ENCODE measurements at regions not wholly inside any gene's neighbourhood (a gene's known extent, or its start where the extent isn't known, plus 50 kb on each side); places are given as distances from the start of the nearest gene placed in this dataset.
"Not testable (repeated sequence)": the region's sequence is repeated elsewhere in the genome, so short reads cannot be mapped to it uniquely, and the experiment has no call there.

DNA sequence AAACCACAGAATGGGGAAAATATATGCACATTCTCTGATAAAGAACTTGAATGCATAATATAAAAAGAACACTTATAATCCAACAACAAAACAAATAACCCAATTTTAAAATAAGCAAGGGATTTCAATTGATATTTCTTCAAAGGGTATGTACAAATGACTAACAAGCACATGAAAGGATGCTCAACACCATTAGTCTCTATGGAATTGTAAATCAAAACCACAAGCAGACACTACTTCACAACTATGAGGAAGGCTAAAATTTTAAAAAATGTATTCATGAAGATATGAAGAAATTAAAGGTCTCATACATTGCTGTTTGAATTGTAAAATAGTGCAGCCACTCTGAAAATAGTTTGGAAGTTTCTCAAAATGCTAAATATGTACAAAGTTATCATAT, 78.9 kb upstream of the GAS1 start:
- H3K9me3 Mint-ChIP-seq, result no peaks in the 10 kb centered on the region

DNA sequence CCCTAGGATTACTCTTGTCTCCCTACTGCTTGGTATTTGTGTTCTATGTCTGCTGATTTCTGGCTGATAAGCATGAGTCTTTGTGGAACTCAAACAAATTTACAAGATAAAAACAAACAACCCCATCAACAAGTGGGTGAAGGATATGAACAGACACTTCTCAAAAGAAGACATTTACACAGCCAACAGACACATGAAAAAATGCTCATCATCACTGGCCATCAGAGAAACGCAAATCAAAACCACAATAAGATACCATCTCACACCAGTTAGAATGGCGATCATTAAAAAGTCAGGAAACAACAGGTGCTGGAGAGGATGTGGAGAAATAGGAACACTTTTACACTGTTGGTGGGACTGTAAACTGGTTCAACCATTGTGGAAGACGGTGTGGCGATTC, 81.5 kb upstream of the GAS1 start:
- POLR2A ChIA-PET; H3K9me3 Mint-ChIP-seq; H3K4me3 Mint-ChIP-seq; H3K27me3 Mint-ChIP-seq; H3K36me3 Mint-ChIP-seq (ENCODE audit: low read depth); DNase-seq; CTCF ChIA-PET; H3K27ac Mint-ChIP-seq; H3K4me1 Mint-ChIP-seq: not testable (repeated sequence)

More for the DNA sequence above, 78.9 kb upstream of the GAS1 start:
- ChIA-PET POLR2A (no interaction called here), CTCF (no interaction called here)
- no peaks in the 10 kb centered on the region for H3K36me3 Mint-ChIP-seq (ENCODE audit: low read depth)
- no peaks in the 10 kb centered on the region for H3K27me3 Mint-ChIP-seq
- H3K27ac Mint-ChIP-seq, result no peak overlapping the region
- H3K4me1 Mint-ChIP-seq, result no peaks in the 10 kb centered on the region
- DNase-seq, result no peak
- H3K4me3 Mint-ChIP-seq, result no peak overlapping the region

- no peak for DNase-seq
- CTCF ChIA-PET, result no interaction called here
- H3K4me1 Mint-ChIP-seq, result no peaks in the 10 kb centered on the region
- no peaks in the 10 kb centered on the region for H3K36me3 Mint-ChIP-seq (ENCODE audit: low read depth)
- H3K27ac Mint-ChIP-seq, result no peak overlapping the region
- no peak overlapping the region for H3K4me3 Mint-ChIP-seq
- H3K9me3 Mint-ChIP-seq, result no peaks in the 10 kb centered on the region
- no peaks in the 10 kb centered on the region for H3K27me3 Mint-ChIP-seq
- POLR2A ChIA-PET, result no interaction called here
Observed at GRCh38 chr9:87029905-87030304, 82.6 kb upstream of the GAS1 start.

DNA sequence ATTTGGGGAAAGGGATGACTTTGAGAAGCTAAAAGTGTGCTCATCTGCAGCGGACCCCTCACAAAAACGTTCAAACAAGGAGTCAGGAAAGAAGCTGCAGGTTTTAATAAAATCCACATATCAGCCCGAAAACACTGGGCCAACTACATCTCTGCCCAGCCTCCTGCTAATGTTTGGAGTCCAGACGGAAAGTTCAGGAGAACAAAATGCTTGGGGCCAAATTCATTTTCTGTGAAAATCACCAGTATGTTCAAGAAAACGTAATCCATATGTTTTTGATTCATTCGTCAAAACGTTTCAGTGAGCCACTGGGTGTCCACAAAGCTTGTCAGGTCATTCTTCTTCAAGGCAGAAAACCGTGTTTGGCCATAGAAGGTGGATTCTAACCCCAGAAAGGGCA, 87.5 kb upstream of the GAS1 start:
- H3K27ac Mint-ChIP-seq, result no peak overlapping the region
- ChIA-PET CTCF (no interaction called here), POLR2A (no interaction called here)
- H3K27me3 Mint-ChIP-seq, result no peaks in the 10 kb centered on the region
- DNase-seq, result no peak
- no peaks in the 10 kb centered on the region for H3K36me3 Mint-ChIP-seq (ENCODE audit: low read depth)
- no peak overlapping the region for H3K4me3 Mint-ChIP-seq
- no peaks in the 10 kb centered on the region for H3K4me1 Mint-ChIP-seq
- H3K9me3 Mint-ChIP-seq, result no peaks in the 10 kb centered on the region

- no peak for DNase-seq
- no peak overlapping the region for H3K27ac Mint-ChIP-seq
- no peaks in the 10 kb centered on the region for H3K9me3 Mint-ChIP-seq
- ChIA-PET POLR2A (no interaction called here), CTCF (no interaction called here)
- H3K36me3 Mint-ChIP-seq (ENCODE audit: low read depth), result no peaks in the 10 kb centered on the region
- H3K4me3 Mint-ChIP-seq, result no peak overlapping the region
- no peaks in the 10 kb centered on the region for H3K27me3 Mint-ChIP-seq
- no peaks in the 10 kb centered on the region for H3K4me1 Mint-ChIP-seq
Observed at GRCh38 chr9:87035879-87036278, 88.6 kb upstream of the GAS1 start.

GRCh38 chr9:87036506-87036905, 89.2 kb upstream of the GAS1 start:
- CTCF ChIA-PET, result no interaction called here

GRCh38 chr9:87039809-87040392, 92.6 kb upstream of the GAS1 start:
- no peaks in the 10 kb centered on the region for H3K27me3 Mint-ChIP-seq
- H3K36me3 Mint-ChIP-seq (ENCODE audit: low read depth), result no peaks in the 10 kb centered on the region
- POLR2A ChIA-PET, result no interaction called here
- CTCF ChIA-PET, result no interaction called here
- H3K9me3 Mint-ChIP-seq, result no peaks in the 10 kb centered on the region
- H3K4me3 Mint-ChIP-seq, result no peak overlapping the region
- no peaks in the 10 kb centered on the region for H3K4me1 Mint-ChIP-seq
- no peak for DNase-seq
- no peak overlapping the region for H3K27ac Mint-ChIP-seq

More at GRCh38 chr9:87036506-87036905, 89.2 kb upstream of the GAS1 start:
- no peak overlapping the region for H3K27ac Mint-ChIP-seq
- no peaks in the 10 kb centered on the region for H3K4me1 Mint-ChIP-seq
- H3K27me3 Mint-ChIP-seq, result no peaks in the 10 kb centered on the region
- POLR2A ChIA-PET, result no interaction called here
- H3K9me3 Mint-ChIP-seq, result no peaks in the 10 kb centered on the region
- no peak overlapping the region for H3K4me3 Mint-ChIP-seq
- H3K36me3 Mint-ChIP-seq (ENCODE audit: low read depth), result no peaks in the 10 kb centered on the region
- no peak for DNase-seq

DNA sequence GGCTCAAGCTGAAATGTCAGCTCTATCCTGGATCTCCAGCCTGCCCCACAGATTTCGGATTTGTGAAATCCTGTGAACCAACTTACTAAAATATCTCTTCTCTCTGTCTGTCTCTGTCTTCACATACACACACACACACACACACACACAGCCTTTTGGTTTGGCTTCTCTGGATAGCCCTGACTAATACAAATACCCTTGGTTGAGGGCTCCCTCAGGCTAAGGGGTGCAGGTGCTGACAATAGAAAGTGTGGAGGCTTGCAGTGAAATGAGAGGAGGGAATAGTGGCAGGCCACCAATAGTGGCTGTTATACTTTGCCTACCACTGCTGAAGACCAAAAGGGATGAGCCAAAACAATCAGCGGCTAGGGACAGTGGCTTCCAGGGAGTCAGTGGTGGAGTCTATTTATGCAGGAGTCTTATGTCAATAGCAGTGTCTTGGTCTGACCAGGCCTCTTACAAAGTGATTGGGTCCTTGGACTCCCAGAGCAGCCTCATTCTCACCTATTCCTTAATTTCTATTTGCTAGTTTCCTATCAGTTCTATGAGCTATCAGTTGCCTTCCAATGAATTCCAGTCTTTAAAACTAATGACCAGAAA, 93.2 kb upstream of the GAS1 start:
- Mint-ChIP-seq H3K27me3 (no peaks in the 10 kb centered on the region), H3K4me3 (no peak overlapping the region), H3K27ac (no peak overlapping the region), H3K4me1 (no peaks in the 10 kb centered on the region), H3K9me3 (no peaks in the 10 kb centered on the region), H3K36me3 (ENCODE audit: low read depth) (no peaks in the 10 kb centered on the region)
- no peak for DNase-seq
- ChIA-PET CTCF (no interaction called here), POLR2A (no interaction called here)

DNA sequence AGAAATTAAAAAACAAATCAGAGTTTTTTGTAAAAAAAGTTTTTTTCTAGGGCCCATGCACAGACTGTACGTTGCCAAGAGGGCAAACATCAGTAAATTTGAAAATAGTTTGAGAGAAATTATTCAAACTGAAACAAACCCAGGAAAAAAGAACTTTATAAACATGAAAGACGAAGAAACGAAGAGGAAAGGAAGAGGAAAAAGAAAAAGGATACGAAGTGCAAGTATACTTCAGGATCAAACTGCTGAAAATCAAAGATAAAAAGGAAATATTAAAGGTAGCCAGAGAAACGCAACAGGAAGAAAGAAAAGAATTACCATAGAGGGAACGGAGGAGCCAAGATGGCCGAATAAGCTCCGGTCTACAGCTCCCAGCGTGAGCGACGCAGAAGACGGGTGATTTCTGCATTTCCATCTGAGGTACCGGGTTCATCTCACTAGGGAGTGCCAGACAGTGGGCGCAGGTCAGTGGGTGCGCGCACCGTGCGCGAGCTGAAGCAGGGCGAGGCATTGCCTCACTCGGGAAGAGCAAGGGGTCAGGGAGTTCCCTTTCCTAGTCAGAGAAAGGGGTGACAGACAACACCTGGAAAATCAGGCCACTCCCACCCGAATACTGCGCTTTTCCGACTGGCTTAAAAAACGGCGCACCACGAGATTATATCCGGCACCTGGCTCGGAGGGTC, 94.4 kb upstream of the GAS1 start:
- H3K27ac Mint-ChIP-seq; H3K36me3 Mint-ChIP-seq (ENCODE audit: low read depth); CTCF ChIA-PET; H3K4me1 Mint-ChIP-seq; H3K9me3 Mint-ChIP-seq; H3K27me3 Mint-ChIP-seq; DNase-seq; H3K4me3 Mint-ChIP-seq; POLR2A ChIA-PET: not testable (repeated sequence)

GRCh38 chr9:87049929-87050608, 102.8 kb upstream of the GAS1 start:
- H3K9me3 Mint-ChIP-seq; H3K36me3 Mint-ChIP-seq (ENCODE audit: low read depth); CTCF ChIA-PET; H3K4me3 Mint-ChIP-seq; H3K27ac Mint-ChIP-seq; H3K4me1 Mint-ChIP-seq; POLR2A ChIA-PET; H3K27me3 Mint-ChIP-seq; DNase-seq: not testable (repeated sequence)

DNA sequence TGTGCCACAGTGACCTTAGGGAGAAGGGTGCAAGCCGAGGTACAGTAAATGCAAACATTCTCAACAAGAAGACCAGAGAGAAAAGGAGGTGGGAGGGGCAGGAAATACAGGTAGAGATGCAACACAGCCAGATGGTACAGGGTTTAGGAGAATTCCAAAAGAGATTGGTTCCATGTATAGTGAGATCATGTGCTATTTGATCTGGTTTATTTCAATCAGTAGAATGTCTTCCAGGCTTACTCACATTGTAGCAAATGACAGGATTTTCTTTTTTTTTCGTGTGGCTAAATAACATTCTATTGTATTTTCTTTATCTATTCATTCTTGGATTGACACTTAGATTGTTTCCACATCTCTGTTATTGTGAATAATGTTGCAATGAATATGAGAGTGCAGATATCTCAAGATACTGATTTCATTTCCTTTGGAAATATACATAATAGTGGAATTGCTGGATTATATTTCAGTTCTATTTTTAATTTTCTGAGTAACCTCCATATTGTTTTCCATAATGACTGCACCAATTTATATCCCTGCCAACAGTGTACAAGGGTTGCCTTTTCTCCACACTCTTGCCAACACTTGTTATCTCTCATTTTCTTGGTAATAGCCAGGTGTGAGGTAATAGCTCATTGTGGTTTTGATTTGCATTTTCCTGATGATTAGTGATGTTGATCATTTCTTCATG, 107.8 kb upstream of the GAS1 start:
- no peaks in the 10 kb centered on the region for H3K27me3 Mint-ChIP-seq
- no peak overlapping the region for H3K4me3 Mint-ChIP-seq
- ChIA-PET CTCF (no interaction called here), POLR2A (no interaction called here)
- no peak for DNase-seq
- no peaks in the 10 kb centered on the region for H3K9me3 Mint-ChIP-seq
- no peaks in the 10 kb centered on the region for H3K4me1 Mint-ChIP-seq
- no peak overlapping the region for H3K27ac Mint-ChIP-seq
- H3K36me3 Mint-ChIP-seq (ENCODE audit: low read depth), result no peaks in the 10 kb centered on the region

DNA sequence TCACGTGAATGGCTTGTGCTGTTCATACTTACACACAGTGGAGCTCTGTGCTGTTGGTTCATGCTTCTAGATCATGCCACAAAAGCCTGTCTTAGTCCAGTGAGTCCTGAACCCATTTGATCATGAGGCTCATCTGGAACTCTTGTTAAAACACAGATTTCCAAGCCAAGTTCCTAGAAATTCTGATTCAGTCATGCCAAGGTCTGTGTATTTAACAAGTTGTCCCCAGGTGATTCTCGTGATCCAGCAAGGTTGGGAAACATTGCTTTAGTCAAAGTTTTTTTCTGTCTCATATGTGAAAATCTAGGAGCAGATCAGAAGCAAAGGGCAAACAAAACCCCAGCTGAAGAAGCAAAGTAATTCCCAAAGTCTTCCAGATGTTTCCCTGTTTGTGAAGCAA, 112.5 kb upstream of the GAS1 start:
- ChIA-PET CTCF (no interaction called here), POLR2A (no interaction called here)
- H3K27me3 Mint-ChIP-seq, result no peaks in the 10 kb centered on the region

DNA sequence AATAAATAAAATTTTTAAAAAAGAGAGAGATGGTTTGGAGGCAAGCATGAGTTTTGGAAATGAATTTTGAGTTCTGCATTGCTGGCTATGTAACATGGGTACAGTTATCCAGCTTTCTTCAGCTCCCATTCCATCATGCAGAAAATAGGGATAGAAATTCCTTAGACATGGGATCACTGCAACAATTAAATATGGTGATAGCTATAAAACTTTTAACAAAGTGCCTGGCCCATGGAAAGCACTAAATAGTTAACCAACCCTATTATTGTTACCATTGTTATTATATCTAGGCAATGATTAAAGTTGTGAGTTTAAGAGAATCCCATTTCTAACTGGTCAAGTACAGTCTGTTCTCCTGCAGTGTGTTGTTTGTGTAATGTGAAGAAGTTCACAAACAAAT, 115.4 kb upstream of the GAS1 start:
- Mint-ChIP-seq H3K9me3 (no peaks in the 10 kb centered on the region), H3K27me3 (no peaks in the 10 kb centered on the region)

More for the DNA sequence above, 112.5 kb upstream of the GAS1 start:
- H3K27ac Mint-ChIP-seq, result no peak overlapping the region
- H3K36me3 Mint-ChIP-seq (ENCODE audit: low read depth), result no peaks in the 10 kb centered on the region
- H3K4me3 Mint-ChIP-seq, result no peak overlapping the region
- H3K4me1 Mint-ChIP-seq, result no peaks in the 10 kb centered on the region
- H3K9me3 Mint-ChIP-seq, result no peaks in the 10 kb centered on the region
- DNase-seq, result no peak

More for the DNA sequence above, 115.4 kb upstream of the GAS1 start:
- Mint-ChIP-seq H3K4me1 (no peaks in the 10 kb centered on the region), H3K4me3 (no peak overlapping the region), H3K27ac (no peak overlapping the region), H3K36me3 (ENCODE audit: low read depth) (no peaks in the 10 kb centered on the region)
- ChIA-PET CTCF (no interaction called here), POLR2A (no interaction called here)
- DNase-seq, result no peak

All from activated CD4-positive, alpha-beta memory T cell treated with anti-CD3 and anti-CD28 coated beads, Interleukin-2, amount 10 ng/mL, durations not matched to agents 7 days and 5 days (primary cell).